Right atrium auricular region (tissue), 2 donors: ENCODE measurements at regions not wholly inside any gene's neighbourhood (a gene's known extent, or its start where the extent isn't known, plus 50 kb on each side); places are given as distances from the start of the nearest gene placed in this dataset.

Experiments used
- DNase-seq: peaks from one replicate; pipeline ENCODE4 v3.0.0-alpha.2; 2019; ENCODE audit warnings: low spot score
- H3K27ac ChIP-seq, 2 donors: fragments of 200-600 bp; sonication (generic); 1 replicate in 1 of 2; 2 replicates in 1 of 2; pipeline ENCODE4 v1.5.1; 2016 to 2019
- H3K27me3 ChIP-seq, 2 donors: fragments of 200-600 bp; sonication (generic); one replicate each; pipeline versions ENCODE4 v1.5.1 to v1.6.0; 2017 to 2019
- H3K36me3 ChIP-seq: fragments of 200-600 bp; sonication (generic); one replicate; pipeline ENCODE4 v1.5.1; 2016
- H3K4me1 ChIP-seq, 2 donors: fragments of 200-600 bp; sonication (generic); one replicate each; pipeline versions ENCODE4 v1.5.1 to v1.6.0; 2017 to 2019
- H3K4me3 ChIP-seq, 2 donors: fragments of 200-600 bp; sonication (generic); 1 replicate in 1 of 2; 2 replicates in 1 of 2; pipeline ENCODE4 v1.5.1; 2017 to 2019; ENCODE audit warnings: mild to moderate bottlenecking in 1 of 2, moderate library complexity in 1 of 2
- H3K9me3 ChIP-seq, 2 donors: fragments of 200-600 bp; sonication (generic); one replicate each; pipeline ENCODE4 v1.5.1; 2019
- TF ChIP-seq, protein P1 (sequence below), 2 donors: fragments of 200-600 bp; sonication (generic); IDR thresholded peaks; one replicate each; pipeline ENCODE4 v1.5.1; 2019; ENCODE audit warnings: antibody characterized with exemption in 2 of 2

DNA sequence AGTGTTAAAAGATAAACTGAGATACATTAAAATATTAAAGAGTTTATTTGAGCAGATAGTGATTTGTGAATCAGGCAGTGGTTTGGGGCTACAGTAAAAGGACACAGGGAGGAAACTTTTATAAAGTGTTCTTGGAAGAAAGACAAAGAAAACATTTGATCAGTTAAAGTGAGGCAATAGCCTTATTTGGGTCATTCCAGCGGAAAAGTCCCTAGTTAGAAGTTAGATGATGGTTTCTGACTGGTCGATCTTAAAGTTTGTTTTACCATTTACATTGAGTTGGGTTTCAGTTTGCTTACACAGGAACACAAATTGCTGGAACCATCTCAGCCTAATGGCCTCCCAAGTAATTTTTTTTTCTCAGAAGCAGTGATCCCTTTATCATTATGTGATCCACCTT is 69.7 kb downstream of the PPP1R2C start:
- TF ChIP-seq, protein P1, sequence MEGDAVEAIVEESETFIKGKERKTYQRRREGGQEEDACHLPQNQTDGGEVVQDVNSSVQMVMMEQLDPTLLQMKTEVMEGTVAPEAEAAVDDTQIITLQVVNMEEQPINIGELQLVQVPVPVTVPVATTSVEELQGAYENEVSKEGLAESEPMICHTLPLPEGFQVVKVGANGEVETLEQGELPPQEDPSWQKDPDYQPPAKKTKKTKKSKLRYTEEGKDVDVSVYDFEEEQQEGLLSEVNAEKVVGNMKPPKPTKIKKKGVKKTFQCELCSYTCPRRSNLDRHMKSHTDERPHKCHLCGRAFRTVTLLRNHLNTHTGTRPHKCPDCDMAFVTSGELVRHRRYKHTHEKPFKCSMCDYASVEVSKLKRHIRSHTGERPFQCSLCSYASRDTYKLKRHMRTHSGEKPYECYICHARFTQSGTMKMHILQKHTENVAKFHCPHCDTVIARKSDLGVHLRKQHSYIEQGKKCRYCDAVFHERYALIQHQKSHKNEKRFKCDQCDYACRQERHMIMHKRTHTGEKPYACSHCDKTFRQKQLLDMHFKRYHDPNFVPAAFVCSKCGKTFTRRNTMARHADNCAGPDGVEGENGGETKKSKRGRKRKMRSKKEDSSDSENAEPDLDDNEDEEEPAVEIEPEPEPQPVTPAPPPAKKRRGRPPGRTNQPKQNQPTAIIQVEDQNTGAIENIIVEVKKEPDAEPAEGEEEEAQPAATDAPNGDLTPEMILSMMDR (IDR thresholded peaks at IDR 0.05) = no peak
- DNase-seq = no peak
- Histone ChIP-seq H3K9me3 (no peaks in the 10 kb centered on the region), H3K4me3 (no peak overlapping the region), H3K4me1 (no peaks in the 10 kb centered on the region), H3K27me3 (no peaks in the 10 kb centered on the region), H3K27ac (peak overlapping the region in 1 of 2 donors; percentile 29), H3K36me3 (no peaks in the 10 kb centered on the region)

DNA sequence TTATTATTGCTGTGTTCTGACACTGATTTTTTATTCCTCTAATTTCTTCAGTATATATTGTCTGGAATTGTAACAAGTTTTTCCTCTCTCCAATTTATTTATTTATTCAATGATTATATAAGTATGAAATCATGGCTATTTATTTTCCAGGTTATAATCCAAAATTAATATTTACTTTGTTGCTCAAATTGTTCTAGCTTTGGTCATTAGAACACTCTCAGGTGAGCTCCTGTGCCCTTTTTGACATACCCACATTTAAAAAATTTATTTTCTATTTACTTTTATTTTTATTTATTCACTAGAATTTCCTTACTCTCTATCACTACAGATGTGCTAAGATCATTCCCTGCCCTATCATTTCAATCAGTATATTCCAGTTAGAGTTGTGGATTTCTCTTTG is 70.2 kb downstream of the PPP1R2C start:
- no peak overlapping the region for H3K4me3 ChIP-seq
- H3K36me3 ChIP-seq = no peaks in the 10 kb centered on the region
- TF ChIP-seq, protein P1 (IDR thresholded peaks at IDR 0.05) = no peak
- H3K4me1 ChIP-seq = no peaks in the 10 kb centered on the region
- DNase-seq = no peak
- no peak overlapping the region for H3K27ac ChIP-seq
- no peaks in the 10 kb centered on the region for H3K9me3 ChIP-seq
- no peaks in the 10 kb centered on the region for H3K27me3 ChIP-seq

DNA sequence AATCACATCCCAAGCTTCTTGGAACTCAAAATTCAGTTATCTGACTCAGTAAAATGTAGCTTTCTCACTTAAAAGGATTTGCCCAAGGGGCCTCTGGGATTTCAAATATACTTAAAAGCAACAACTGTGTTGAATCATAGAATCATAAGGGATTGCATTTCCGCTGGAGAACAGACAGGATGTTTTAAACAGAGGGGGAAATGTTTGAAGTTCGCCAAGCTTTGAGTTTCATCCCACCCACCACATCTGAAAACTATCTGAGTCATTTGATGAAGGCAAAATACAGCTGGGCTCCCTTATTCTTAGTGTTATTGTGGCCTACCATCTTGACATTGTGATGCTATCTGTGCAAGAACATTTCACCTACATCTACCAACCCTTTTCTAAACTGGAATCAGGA is 73.5 kb downstream of the PPP1R2C start:
- H3K36me3 ChIP-seq = no peaks in the 10 kb centered on the region

DNA sequence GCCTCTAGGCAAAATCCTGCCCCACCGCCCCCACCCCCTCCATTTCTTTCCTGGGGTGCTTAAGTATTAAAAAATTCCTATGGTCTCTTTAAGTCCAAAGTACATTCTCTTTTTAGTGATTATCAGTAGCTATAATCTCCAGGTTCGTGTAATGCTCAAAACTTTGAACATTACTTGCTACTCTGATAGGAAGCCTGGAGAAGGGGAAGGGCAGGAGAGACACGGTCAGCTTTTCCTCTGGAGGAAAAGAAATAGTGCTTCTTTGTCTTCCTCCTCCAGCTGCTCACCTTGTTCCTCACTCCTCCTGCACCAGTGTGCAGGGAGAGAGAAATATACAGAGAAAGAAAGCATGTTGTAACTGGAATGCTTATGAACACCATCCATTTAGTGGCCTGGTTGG is 80.4 kb downstream of the PPP1R2C start:
- H3K9me3 ChIP-seq = no peaks in the 10 kb centered on the region
- TF ChIP-seq, protein P1 (IDR thresholded peaks at IDR 0.05) = no peak
- no peaks in the 10 kb centered on the region for H3K27me3 ChIP-seq
- H3K27ac ChIP-seq = no peak overlapping the region
- H3K36me3 ChIP-seq = no peaks in the 10 kb centered on the region
- no peak for DNase-seq
- no peaks in the 10 kb centered on the region for H3K4me1 ChIP-seq
- no peak overlapping the region for H3K4me3 ChIP-seq

More for the DNA sequence above, 73.5 kb downstream of the PPP1R2C start:
- no peak for DNase-seq
- no peak overlapping the region for H3K27ac ChIP-seq
- TF ChIP-seq, protein P1 (IDR thresholded peaks at IDR 0.05) = no peak
- no peaks in the 10 kb centered on the region for H3K4me1 ChIP-seq
- H3K27me3 ChIP-seq = no peaks in the 10 kb centered on the region
- no peak overlapping the region for H3K4me3 ChIP-seq
- H3K9me3 ChIP-seq = no peaks in the 10 kb centered on the region

DNA sequence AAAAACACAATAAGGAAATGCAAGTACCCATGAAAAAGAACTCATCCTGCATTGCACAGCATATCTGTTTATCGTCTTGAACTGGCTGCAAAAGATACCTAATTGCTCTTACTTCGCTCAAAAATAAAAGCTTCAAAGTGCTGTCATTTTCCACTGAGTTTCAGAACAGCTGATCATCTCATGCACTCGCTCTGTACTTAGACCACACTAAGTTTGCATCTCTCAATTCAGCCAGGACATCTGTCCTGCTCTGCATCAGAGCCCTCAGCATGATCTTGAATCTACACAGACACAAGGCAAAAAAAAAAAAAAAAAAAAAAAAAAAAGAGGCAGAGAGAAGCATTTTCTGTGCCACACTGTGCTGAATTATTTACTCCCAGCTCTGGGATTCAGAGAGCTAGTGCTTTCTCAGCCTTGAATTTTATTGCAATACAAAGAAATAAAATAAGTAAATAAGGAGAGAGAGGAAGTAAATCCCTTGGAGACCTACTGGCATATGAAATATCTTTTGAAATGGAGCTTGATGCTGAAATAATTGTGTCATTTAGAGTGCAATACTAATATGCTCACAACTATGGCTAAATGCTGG is 81.3 kb downstream of the PPP1R2C start:
- Histone ChIP-seq H3K36me3 (no peaks in the 10 kb centered on the region), H3K27ac (no peak overlapping the region), H3K27me3 (no peaks in the 10 kb centered on the region), H3K4me1 (no peaks in the 10 kb centered on the region), H3K9me3 (no peaks in the 10 kb centered on the region), H3K4me3 (no peak overlapping the region)
- TF ChIP-seq, protein P1 (IDR thresholded peaks at IDR 0.05) = no peak
- DNase-seq = no peak

DNA sequence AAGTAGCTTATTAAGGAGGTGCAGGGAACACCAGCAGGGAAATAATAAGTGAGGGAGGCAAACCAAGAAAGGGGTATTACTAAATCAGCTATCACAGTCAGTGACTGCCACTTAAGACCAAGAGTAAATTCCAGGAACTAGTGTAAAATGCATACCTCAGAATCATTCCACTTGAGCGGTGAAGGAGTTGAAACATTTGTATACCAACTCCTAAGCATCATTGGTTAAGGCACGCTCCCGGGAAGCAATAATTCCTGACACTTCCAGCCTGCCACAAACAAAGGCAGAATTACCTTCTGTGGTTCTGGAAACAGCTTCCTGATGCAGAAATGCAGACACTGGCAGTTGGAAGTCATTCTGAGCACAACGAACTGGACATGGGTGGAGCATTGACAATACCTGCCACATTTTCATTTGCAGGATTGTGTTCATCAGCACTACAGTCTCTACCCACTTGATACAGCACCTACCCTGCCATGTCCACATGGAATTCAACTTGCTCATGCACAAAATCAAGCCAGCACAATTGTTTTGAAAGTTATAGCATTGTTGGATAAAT is 82.1 kb downstream of the PPP1R2C start:
- no peak overlapping the region for H3K27ac ChIP-seq
- no peaks in the 10 kb centered on the region for H3K4me1 ChIP-seq
- H3K9me3 ChIP-seq = no peaks in the 10 kb centered on the region
- TF ChIP-seq, protein P1 (IDR thresholded peaks at IDR 0.05) = no peak
- no peaks in the 10 kb centered on the region for H3K27me3 ChIP-seq
- no peaks in the 10 kb centered on the region for H3K36me3 ChIP-seq
- no peak for DNase-seq
- H3K4me3 ChIP-seq = no peak overlapping the region
